NCI-H69 (cell line): ENCODE measurements at regions not wholly inside any gene's neighbourhood (a gene's known extent, or its start where the extent isn't known, plus 50 kb on each side); places are given as distances from the start of the nearest gene placed in this dataset.
A peak's percentile ranks its signal among the peaks of the same experiment; 100 is the strongest.

Source experiments
- DNase-seq: peaks from one replicate; lab custom pipeline; 2025; lab: John Stamatoyannopoulos, UW

DNA sequence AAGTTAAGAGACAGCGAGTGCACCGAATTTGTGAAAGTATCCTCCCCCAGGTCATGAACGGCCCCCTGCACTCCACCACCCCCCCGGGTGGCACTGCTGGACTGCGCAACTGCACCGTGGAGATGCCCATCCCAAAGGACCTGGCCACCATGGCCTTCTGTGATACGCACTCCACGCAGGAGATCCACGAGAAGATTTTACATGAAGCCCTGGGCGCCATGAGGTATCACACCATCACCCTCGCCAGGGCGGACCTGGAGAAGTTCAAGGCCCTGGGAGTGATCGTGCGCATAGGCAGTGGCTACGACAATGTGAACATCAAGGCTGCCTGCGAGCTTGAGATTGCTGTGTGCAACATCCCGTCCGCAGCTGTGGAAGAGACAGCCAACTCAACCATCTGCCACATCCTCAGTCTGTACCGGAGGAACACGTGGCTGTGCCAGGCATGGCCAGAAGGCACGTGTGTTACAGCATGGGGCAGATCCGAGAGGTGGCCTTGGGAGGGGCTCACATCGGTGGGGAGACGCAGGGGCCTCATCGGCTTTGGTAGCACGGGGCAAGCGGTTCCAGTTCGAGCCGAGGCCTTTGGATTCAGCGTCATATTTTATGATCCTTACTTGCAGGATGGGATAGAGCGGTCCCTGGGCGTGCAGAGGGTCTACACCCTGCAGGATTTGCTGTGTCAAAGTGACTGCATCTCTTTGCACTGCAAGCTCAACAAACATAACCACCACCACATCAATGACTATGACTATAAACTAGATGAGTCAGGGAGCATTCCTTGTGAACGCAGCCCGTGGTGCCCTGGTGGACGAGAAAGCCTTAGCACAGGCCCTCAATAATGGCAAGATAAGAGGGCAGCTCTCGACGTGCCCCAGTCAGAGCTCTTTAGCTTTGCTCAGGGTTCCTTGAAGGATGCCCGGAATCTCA is 290.8 kb upstream of the MC4R start:
- DNase-seq, result no peak

DNA sequence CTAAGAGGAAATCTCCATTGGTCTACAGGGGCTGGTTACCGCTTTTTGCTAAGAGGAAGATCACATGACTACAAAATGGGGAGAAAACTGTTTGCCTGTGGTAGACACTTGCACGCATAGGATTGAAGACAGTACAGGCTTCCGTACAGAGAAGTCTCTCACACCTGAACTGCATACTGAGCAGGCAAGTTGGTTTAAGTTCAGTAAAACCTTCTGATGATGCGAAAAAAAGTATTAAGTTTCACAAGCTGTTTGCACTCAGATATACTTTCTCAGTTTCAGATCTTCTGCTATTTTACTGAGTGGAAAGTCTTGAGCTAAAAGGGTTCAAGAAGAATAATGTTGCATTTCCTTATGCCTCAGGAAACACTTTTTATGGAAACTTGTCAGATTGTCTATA is 292.2 kb upstream of the MC4R start:
- DNase-seq, result no peak

DNA sequence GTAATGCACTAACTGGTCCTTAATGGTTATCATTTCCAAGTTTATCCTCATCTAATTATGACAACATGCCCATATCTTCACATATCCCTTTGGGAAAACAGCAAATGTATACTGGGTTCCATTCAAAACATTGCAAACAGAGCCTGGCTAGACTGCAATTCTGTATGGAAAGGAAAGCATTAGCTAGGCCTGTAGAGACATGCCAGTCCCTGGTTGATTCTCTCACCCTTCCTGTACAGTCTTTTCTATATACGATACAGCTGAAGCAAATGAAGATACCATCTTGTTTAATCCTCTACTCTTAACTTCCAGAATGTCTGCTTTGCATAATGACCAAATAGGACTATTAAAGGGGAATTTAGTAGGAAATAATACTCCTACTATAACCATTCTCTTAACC is 294.4 kb upstream of the MC4R start:
- DNase-seq, result peak; percentile 73

DNA sequence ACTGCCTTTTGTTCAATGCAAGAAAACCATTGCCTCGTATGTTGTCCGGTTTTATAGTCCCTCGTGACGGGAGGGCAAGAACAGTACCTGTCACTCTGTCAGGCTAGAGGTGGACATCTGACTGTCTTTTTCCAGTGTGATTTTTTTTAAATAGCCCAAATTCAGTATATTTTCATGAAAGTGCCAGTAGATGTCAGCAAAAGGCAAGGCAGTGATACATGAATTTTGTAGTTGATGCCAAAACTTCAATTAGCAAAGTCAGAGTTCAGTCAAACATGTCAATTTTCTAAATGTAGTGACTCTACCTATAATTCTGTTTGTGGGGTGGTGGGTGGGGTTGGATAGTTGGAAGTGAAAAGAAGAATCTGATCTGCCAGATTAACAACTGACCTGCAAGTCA is 296.0 kb upstream of the MC4R start:
- DNase-seq, result peak; percentile 91

DNA sequence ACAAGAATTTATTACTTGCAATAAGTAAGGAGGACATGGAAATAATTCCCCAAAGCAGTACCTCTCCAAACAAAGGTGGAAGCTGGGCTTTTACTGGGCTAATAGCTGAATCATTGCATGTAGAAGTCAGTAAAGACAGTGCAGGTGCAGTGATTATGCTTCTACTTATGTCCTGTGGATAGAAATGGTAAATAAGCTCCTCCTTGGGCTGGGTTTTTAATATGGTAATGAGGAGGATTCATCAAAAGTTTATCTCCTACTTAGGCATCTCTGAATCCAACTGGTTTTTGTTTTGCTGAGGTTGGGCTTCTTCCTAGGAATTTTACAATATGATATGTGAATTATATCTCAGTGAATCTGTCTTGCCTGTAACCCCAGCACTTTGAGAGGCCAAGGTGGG is 297.4 kb upstream of the MC4R start:
- peak; percentile 54 for DNase-seq

DNA sequence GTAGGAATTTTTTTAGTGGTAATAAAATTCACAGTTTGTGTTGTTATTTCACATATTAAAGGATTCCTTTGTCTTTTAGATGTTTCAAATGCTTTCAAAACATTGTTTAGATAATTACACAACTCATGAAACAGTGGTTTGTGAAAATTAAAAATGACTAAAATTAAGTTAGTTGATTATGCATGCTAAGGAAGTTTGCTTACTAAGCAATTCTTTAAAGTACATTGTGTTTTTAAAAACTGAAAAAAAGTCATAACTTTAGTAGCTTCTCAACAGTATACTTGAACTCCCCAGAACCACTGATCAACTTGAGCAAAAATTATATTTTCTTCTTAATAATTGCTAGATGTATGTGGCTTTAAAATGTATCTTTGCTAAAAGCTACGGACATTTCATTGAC is 298.4 kb upstream of the MC4R start:
- DNase-seq, result no peak

DNA sequence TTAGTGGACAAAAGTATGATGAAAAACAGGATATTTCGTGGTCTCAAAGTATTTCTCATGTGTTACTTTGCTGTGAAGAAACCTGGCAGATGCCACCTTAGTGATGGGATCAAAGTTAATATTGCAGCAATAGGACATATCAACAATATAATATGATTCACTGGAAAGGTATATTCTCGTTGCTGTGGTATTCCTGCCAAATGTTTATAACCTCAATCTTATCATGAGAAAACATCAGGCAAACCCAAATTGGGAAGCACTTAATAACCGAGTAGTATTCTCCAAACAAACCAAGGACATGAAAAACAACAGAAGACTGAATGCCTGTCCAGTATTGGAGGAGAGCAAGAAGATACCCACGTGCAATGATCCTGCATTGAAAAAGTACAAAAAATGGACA is 302.6 kb upstream of the MC4R start:
- no peak for DNase-seq

DNA sequence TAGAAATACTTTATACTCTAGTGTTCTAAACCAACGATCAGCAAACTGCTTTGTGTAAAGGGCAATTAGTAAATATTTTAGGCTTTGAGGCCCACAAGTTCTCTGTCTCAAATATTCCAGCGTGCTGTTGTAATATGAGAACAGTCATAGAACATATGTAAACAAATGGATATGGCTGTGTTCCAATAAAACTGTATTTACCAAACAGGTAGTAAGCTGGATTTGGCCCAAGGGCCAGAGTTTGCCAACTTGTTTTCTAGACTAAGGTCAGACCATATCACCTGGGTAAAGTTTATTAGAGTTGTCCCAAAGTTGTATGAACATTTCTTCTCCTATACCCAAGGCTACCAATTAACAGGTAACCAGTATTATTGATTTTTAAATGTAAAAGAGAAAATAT is 303.2 kb upstream of the MC4R start:
- DNase-seq, result peak; percentile 95

DNA sequence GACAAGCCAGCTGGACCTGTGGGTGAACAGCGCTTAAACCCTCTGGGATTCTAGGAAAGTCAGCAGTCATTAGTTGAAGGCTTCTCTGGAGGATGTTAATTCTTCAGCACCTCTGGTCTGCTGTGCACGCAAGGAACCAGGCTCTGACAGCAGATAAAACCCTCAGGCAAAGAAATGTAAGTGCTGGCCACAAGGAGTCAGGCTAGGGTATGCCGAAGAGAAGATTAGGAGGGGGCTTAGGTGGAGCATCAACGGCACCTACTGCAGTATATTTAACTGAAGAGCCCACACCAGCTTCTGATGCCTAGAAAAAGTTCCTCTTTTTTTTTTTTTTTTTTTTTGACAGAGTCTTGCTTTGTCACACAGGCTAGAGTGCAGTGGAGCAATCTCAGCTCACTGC is 304.2 kb upstream of the MC4R start:
- peak; percentile 78 for DNase-seq

DNA sequence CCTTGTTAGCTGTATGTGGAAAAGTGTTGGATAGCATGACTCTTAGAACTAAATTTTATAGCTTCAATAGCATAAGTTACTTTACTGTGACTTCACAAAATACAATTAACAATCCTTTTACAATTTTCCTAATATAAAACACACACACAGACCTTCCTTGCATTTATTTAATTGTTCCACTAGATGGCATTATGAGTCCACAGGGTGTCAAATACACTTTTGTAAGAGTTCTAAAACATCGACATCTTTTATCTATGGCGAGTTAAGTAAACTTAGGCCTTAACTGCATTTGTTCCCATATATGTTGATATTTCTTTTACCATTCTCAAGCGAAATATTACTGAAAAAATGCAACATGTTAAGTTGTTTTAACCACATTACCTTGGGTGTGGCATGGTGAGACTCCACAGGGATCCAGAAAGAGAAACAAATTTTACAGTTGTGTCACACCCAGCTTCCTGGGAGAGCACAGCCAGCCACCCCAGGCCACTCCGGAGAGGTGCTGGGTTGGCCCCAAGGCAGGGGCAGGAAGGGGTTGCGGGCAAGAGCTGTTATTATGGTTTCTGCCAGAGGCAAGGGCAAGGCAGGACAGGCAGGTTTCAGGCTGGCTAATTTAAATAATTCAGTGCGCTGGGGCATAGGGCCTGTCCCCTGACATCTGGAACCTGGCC is 312.4 kb upstream of the MC4R start:
- DNase-seq, result peak; percentile 93

DNA sequence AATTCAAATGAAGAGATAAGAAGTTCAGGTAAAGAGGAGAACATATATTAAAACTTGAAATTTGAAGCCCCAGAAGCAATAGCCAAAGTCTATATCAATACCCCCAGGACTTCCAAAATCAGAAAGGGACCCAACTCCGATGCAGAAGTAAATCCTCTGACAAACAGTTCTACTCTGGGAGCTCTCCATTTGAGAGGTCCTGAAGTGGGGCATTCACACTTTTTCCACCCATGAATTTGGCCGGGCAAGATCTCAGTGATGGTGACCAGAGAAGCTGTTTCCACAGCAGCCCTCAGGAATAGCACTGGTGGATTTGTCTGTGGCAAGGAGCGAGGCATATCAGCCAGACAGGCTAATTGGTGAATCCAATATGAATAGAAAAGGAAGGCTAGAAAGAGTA is 313.6 kb upstream of the MC4R start:
- DNase-seq, result no peak

DNA sequence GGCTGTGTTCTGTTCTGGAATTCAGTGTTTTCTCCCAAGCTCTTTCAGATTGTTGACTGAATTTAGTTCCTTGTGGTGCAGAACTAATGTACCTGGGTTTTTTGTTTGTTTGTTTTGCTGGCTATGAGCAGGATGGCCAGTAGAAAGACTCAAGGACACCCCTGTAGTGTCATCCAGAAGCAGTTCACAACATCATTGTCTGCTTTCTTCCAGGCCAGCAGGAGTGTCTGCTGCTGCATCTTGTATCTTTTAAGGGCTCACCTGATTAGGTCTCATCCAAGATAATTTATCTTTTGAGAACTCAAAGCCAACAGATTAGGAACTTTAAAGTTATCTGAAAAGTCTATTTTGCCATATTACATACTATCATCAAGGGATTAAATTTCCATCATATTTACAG is 318.5 kb upstream of the MC4R start:
- no peak for DNase-seq

DNA sequence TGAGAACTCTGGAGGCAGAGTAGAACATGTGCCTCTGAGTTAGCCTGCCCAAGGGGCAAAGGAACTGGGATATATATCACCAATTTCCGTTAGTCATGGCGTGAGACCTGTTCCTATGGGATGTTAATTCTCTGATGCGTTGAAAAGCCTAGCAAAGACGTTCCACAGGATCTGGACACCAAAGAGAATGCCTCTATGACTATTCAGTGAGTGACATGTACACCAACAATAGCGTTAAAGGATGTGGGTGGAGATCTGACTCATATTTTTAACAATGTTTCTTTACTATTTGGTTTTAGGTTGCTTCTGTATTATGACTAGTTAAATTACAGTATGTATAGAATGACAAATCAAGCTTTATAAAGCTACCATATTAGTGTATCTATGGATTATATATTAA is 320.9 kb upstream of the MC4R start:
- peak; percentile 36 for DNase-seq

DNA sequence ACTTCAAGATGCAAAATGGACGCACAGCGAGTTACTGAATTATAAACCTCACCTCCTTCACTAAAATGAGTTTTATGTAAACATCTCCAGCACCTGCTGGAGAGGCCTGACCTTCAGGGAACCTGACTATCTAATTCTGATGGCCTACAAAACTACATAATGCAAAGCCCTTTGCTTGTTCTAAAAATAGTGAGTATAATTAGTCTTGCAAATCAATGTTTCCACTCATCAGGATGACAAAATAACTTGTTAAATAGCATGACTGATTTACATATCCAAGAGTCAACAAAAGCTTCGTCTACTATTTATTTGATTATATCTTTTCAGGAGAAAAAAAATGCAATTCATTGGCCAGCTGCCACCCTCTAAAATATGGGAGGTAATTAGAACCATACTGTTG is 326.3 kb upstream of the MC4R start:
- peak; percentile 98 for DNase-seq

DNA sequence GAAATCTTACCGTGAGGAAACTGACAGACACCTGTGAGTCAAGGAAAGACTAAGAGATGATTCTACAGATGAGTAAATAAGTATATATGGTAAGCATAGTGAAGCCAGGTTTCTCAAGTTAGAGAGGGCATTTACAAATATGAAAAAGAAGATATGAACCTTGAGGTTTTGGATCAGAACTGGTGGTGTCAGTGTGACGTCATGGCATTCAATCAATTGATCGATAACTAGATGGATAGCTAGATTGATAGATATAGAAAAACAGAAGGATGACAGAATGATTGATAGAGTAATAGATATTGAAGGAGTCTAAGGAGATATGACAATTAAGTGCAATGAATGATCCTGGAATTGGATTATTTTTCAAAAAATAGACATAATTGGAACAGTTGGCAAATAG is 350.2 kb upstream of the MC4R start:
- DNase-seq, result no peak

DNA sequence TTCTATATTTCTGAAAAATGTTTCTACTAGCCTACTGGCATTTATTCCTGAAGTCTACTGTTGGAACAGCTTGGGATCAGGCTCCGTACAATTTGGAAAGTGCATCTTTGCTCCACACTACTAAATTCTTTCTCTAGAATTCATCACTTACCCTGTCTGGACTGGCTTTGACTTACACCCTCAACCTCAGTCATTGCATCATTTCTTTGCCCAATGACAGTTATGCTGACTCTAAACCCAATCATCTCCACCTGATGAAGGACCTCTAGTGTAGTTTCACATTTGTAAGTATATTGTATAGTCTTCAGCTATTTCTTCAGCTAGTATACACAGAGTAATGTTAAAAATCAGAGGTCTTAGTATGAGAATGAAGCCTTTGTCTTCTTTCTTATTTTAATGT is 359.6 kb upstream of the MC4R start:
- no peak for DNase-seq

DNA sequence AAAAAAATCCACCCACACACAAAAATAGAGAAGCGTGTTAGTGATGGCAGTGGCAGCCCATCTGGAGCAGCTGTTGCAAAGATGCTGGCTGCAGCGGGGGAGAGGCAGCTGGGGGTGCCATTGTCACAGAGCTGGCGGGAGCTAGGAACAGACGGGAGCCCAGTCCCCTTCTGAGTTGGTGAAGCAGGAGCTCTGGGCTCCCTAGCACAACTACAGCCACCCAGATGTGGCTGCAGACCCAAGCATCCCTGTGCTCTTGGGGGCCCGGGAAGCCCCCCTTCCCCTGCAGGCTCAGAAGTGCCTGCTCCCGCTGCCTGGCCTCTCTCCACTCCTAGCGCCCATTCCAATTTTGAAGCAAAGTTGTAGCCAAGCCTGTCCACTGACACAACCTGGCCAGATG is 366.6 kb upstream of the MC4R start:
- DNase-seq, result peak; percentile 24

DNA sequence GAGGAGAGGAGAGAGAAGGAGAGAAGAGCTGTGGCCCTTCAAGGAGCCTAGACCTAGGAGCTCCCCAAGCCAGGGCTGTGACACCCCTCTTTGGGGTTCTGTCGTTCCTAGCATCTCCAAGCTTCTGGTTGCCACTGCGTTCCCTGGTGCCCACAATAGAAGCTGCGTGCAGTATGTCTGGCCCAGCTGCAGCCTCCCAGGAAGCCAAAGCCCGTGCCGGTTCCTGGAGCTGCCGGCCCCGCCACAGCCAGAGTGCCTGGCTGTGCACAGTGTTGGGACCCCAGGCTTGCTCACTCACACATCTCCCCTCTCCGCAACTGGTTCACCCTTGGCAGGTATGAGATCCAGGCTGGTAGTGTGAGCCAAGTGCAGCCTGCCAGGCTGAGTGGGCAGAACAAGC is 367.7 kb upstream of the MC4R start:
- DNase-seq, result no peak

DNA sequence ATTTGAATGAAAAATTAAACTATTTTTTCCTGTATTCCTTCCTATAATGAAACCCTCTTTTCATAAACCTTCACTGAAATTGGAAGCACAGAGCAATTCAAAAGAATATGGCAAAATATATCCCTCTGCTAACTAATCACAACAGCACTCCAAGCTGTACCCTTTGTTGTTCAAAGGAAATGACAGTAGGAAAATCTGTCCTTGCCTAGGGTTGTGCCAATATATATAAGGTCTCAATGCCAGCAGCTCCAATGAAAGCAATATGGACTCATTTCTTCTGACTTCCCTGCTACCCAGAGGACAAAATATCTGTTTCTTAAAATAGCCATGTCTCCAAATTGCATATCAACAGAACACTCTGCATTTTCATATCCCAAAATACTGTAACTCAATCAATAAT is 373.9 kb upstream of the MC4R start:
- peak; percentile 45 for DNase-seq

DNA sequence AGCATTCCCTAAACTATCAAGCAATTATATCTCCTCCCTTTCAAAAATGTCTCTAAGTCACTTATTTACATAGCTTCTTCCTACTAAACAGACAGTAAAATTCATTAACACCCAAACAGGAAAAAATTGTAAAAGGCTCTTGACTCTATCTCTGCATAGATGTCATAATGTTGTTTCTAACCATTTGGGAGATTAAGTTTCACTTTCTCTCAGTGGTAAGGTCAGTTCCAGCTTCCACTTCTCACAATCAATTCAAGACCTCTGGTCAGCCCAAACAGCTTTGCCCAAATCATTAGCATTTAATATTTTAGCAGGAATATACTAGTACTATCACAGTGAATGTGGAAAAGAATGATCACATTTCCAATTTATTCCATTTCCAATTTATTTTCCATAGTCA is 374.3 kb upstream of the MC4R start:
- DNase-seq, result peak; percentile 23

DNA sequence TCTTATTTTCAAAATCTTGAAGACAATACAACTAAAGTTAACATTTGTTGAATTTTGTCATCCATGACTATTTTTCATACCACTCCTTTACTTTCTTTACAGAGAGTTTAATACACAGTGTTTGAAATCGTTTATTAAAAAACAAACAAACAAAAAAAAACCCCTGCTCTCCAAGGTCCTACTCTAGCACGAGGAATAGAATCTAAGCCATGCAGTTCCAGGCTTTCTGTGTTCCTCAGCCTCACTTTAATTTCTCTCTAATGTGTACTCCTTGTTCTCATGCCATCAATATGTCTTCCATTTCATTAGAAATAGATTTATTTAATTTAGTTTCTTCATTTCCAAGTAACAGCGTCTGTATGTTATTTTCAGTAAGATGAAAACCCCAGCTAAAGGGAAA is 381.2 kb upstream of the MC4R start:
- DNase-seq, result no peak

DNA sequence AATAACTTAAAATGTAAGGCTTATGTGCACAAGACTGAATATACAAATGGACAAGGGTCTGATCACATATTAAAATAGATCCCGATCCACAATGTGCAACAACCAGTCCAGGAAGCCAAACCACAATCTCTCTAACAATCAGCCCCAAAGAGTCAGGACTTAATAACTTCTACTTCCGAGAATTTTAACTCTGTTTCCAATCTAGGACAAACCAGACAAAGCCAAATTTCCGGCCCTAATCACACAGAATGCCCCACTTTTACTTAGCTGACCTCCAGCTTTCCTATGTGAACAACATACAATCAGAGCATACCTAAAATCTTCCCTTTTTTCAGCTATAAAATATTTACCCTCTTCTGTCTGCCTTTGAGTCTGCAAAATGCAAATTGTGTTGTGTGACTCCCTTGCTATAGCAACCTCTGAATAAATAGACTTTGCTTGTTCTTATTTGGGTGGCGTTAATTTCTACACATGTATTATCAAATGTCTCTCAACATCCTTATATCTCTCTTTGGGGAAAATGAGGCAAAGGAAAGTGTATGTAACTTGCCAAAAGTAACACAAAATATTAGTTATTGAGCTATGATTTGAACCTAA is 381.9 kb upstream of the MC4R start:
- no peak for DNase-seq

DNA sequence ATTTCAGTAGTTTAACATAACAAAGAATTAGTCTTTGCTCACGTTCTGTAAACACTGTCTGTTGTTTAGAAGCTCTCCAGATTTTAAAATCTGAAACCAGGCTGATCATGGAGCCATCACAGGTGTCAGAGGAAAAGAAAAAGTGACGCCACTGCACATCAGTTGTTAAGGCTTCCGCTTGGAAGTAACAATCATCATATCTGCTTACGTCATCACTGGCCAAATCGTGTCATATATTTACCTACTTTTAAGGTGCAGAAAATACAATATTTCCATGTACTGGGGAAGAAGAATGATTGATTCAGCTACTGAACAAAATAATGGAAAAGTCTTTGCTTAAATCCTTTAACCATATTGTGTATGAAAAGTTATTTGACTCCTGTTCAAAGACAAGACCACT is 382.6 kb upstream of the MC4R start:
- no peak for DNase-seq
